ENCODE measurements at regions not wholly inside any gene's neighbourhood (a gene's known extent, or its start where the extent isn't known, plus 50 kb on each side); places are given as distances from the start of the nearest gene placed in this dataset.

DNA sequence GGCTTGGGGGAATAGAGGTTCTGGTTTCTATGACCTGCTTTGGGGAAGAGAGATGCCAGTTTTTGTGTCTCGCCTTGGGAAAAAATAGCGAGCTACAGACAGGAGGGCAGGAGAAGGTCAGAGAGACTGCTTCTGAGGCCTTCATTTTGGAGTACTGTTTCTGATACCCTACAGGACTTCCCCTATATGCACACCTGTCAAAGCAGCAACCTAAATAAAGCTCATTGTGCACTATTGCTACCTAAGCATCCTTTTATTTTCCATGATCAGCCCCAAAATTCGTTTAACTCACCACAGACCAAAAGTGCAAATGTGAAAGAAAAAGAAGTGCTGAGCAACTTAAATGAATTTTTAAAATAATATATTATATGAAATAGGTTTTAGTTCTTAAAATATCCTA, 145.6 kb upstream of the CHRM3 start:
- intact Hi-C loops (cut with DNase I) = no loop called here
- Histone ChIP-seq H3K36me3 (no peaks in the 10 kb centered on the region), H3K27me3 (replicated peaks; ENCODE audit: insufficient read depth) (no peaks in the 10 kb centered on the region), H3K4me3 (no peak overlapping the region), H3K9me3 (no peaks in the 10 kb centered on the region), H3K27ac (no peak overlapping the region), H3K4me1 (replicated peaks) (no peaks in the 10 kb centered on the region)
- 88% methylated on average over 3 of the region's 3 CpGs for WGBS
- no peak for DNase-seq (ENCODE audit: low spot score)
- TF ChIP-seq, protein P1, sequence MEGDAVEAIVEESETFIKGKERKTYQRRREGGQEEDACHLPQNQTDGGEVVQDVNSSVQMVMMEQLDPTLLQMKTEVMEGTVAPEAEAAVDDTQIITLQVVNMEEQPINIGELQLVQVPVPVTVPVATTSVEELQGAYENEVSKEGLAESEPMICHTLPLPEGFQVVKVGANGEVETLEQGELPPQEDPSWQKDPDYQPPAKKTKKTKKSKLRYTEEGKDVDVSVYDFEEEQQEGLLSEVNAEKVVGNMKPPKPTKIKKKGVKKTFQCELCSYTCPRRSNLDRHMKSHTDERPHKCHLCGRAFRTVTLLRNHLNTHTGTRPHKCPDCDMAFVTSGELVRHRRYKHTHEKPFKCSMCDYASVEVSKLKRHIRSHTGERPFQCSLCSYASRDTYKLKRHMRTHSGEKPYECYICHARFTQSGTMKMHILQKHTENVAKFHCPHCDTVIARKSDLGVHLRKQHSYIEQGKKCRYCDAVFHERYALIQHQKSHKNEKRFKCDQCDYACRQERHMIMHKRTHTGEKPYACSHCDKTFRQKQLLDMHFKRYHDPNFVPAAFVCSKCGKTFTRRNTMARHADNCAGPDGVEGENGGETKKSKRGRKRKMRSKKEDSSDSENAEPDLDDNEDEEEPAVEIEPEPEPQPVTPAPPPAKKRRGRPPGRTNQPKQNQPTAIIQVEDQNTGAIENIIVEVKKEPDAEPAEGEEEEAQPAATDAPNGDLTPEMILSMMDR (IDR thresholded peaks at IDR 0.05) = no peak
- no peak for TF ChIP-seq POLR2AphosphoS5 (IDR thresholded peaks at IDR 0.05)
- TF ChIP-seq POLR2A (IDR thresholded peaks at IDR 0.05) = no peak

- TF ChIP-seq POLR2AphosphoS5 (IDR thresholded peaks at IDR 0.05) (no peak), POLR2A (IDR thresholded peaks at IDR 0.05) (no peak)
- TF ChIP-seq, protein P1 (IDR thresholded peaks at IDR 0.05) = no peak
- Histone ChIP-seq H3K4me1 (replicated peaks) (no peaks in the 10 kb centered on the region), H3K36me3 (no peaks in the 10 kb centered on the region), H3K4me3 (no peak overlapping the region), H3K9me3 (no peaks in the 10 kb centered on the region), H3K27ac (no peak overlapping the region), H3K27me3 (replicated peaks; ENCODE audit: insufficient read depth) (no peaks in the 10 kb centered on the region)
- intact Hi-C loops (cut with DNase I) = no loop called here
- no peak for DNase-seq (ENCODE audit: low spot score)
Measured at GRCh38 chr1:239239529-239239928, 146.8 kb upstream of the CHRM3 start.

- no peak for DNase-seq (ENCODE audit: low spot score)
- no peaks in the 10 kb centered on the region for H3K27me3 ChIP-seq (replicated peaks; ENCODE audit: insufficient read depth)
- H3K4me3 ChIP-seq = no peak overlapping the region
- H3K27ac ChIP-seq = no peak overlapping the region
- no peaks in the 10 kb centered on the region for H3K4me1 ChIP-seq (replicated peaks)
- no peaks in the 10 kb centered on the region for H3K9me3 ChIP-seq
- 78% methylated on average over 9 of the region's 9 CpGs for WGBS
- H3K36me3 ChIP-seq = no peaks in the 10 kb centered on the region
- TF ChIP-seq, protein P1 (IDR thresholded peaks at IDR 0.05) = no peak
- TF ChIP-seq POLR2A (IDR thresholded peaks at IDR 0.05) (no peak), POLR2AphosphoS5 (IDR thresholded peaks at IDR 0.05) (no peak)
- intact Hi-C loops (cut with DNase I) = no loop called here
Measured at GRCh38 chr1:239237912-239238311, 148.5 kb upstream of the CHRM3 start.

DNA sequence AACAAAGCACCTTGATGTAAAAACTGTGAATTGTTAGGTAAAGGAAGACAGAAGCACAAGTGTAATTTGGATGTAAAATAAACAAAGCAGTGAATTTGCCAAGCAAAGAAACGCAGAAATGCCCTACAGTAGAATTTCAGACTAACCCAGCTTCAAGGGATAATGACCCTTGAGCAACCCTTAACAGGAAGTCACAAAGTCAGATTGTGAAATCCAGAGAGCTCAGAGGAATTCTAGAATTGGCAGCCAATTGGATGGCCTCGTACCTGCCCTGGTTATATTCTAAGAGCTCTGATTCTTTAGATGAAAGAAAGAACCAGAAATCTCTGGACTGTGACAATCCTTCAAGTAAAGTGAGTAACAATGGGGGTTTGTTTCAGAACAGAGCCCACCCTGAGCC, 152.7 kb upstream of the CHRM3 start:
- H3K4me1 ChIP-seq (replicated peaks) = no peaks in the 10 kb centered on the region
- no peak overlapping the region for H3K4me3 ChIP-seq
- intact Hi-C loops (cut with DNase I) = no loop called here
- H3K36me3 ChIP-seq = no peaks in the 10 kb centered on the region
- WGBS = 48% methylated on average over 2 of the region's 2 CpGs
- DNase-seq (ENCODE audit: low spot score) = no peak
- TF ChIP-seq, protein P1 (IDR thresholded peaks at IDR 0.05) = no peak
- TF ChIP-seq POLR2AphosphoS5 (IDR thresholded peaks at IDR 0.05) (no peak), POLR2A (IDR thresholded peaks at IDR 0.05) (no peak)
- H3K27ac ChIP-seq = no peak overlapping the region
- H3K27me3 ChIP-seq (replicated peaks; ENCODE audit: insufficient read depth) = no peaks in the 10 kb centered on the region
- no peaks in the 10 kb centered on the region for H3K9me3 ChIP-seq

DNA sequence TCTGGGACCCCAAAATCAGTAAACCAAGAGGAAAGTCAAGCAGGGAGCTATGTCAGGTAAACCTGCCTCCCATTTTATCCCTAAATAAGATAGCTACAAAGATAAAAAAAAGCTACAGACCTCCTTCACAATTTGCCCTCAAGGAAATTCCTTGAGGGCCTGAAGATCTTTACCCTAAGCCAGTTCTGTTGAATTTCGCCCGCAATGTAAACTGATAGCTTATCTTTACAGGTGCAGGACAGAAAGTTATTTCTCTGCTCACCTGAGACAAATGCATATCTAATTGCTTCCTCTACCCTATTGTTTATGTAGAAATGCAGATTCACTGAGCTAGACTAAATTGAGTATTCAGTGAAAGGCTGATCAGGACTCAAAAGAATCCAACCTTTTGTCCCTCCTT, 153.4 kb upstream of the CHRM3 start:
- Histone ChIP-seq H3K27me3 (replicated peaks; ENCODE audit: insufficient read depth) (no peaks in the 10 kb centered on the region), H3K9me3 (no peaks in the 10 kb centered on the region), H3K27ac (no peak overlapping the region), H3K4me1 (replicated peaks) (no peaks in the 10 kb centered on the region), H3K4me3 (no peak overlapping the region), H3K36me3 (no peaks in the 10 kb centered on the region)
- intact Hi-C loops (cut with DNase I) = no loop called here
- no peak for DNase-seq (ENCODE audit: low spot score)
- 46% methylated on average over 2 of the region's 2 CpGs for WGBS
- no peak for TF ChIP-seq POLR2AphosphoS5 (IDR thresholded peaks at IDR 0.05)
- TF ChIP-seq, protein P1 (IDR thresholded peaks at IDR 0.05) = no peak
- TF ChIP-seq POLR2A (IDR thresholded peaks at IDR 0.05) = no peak
